ENCODE measurements at regions not wholly inside any gene's neighbourhood (a gene's known extent, or its start where the extent isn't known, plus 50 kb on each side); places are given as distances from the start of the nearest gene placed in this dataset.

GRCh38 chr18:73748731-73749130 lies 398.9 kb downstream of the FBXO15 start:
- no peak overlapping the region for H3K27ac ChIP-seq
- no peak for TF ChIP-seq ZFX (IDR thresholded peaks at IDR 0.05; ENCODE audit: borderline replicate concordance)

GRCh38 chr18:73746101-73746500 lies 401.5 kb downstream of the FBXO15 start:
- H3K27ac ChIP-seq: no peak overlapping the region
- no peak for TF ChIP-seq ZFX (IDR thresholded peaks at IDR 0.05; ENCODE audit: borderline replicate concordance)
- no peak for TF ChIP-seq CTCF (IDR thresholded peaks at IDR 0.05)

- H3K27ac ChIP-seq: no peak overlapping the region
- TF ChIP-seq CTCF (IDR thresholded peaks at IDR 0.05): no peak
- TF ChIP-seq ZFX (IDR thresholded peaks at IDR 0.05; ENCODE audit: borderline replicate concordance): no peak
Observed at GRCh38 chr18:73742957-73743356, 404.7 kb downstream of the FBXO15 start.

- TF ChIP-seq ZFX (IDR thresholded peaks at IDR 0.05; ENCODE audit: borderline replicate concordance) (no peak), CTCF (IDR thresholded peaks at IDR 0.05) (no peak)
Observed at GRCh38 chr18:73741946-73742345, 405.7 kb downstream of the FBXO15 start.

GRCh38 chr18:73739098-73739497 lies 408.5 kb downstream of the FBXO15 start:
- H3K27ac ChIP-seq: no peak overlapping the region
- no peak for TF ChIP-seq CTCF (IDR thresholded peaks at IDR 0.05)
- no peak for TF ChIP-seq ZFX (IDR thresholded peaks at IDR 0.05; ENCODE audit: borderline replicate concordance)

More at GRCh38 chr18:73741946-73742345, 405.7 kb downstream of the FBXO15 start:
- H3K27ac ChIP-seq: no peak overlapping the region

GRCh38 chr18:73737990-73738389 lies 409.6 kb downstream of the FBXO15 start:
- H3K27ac ChIP-seq: no peak overlapping the region
- TF ChIP-seq ZFX (IDR thresholded peaks at IDR 0.05; ENCODE audit: borderline replicate concordance): no peak
- no peak for TF ChIP-seq CTCF (IDR thresholded peaks at IDR 0.05)

GRCh38 chr18:73735836-73736235 lies 411.8 kb downstream of the FBXO15 start:
- no peak for TF ChIP-seq ZFX (IDR thresholded peaks at IDR 0.05; ENCODE audit: borderline replicate concordance)
- no peak for TF ChIP-seq CTCF (IDR thresholded peaks at IDR 0.05)
- no peak overlapping the region for H3K27ac ChIP-seq

- H3K27ac ChIP-seq: no peak overlapping the region
- TF ChIP-seq CTCF (IDR thresholded peaks at IDR 0.05): no peak
- no peak for TF ChIP-seq ZFX (IDR thresholded peaks at IDR 0.05; ENCODE audit: borderline replicate concordance)
Observed at GRCh38 chr18:73733806-73734314, 413.8 kb downstream of the FBXO15 start.

Data from 22Rv1 (cell line).